WTC11 (cell line): ENCODE measurements at regions not wholly inside any gene's neighbourhood (a gene's known extent, or its start where the extent isn't known, plus 50 kb on each side); places are given as distances from the start of the nearest gene placed in this dataset.

Experiments
- ATAC-seq: fragments of 200-7000 bp; cut with Tn5 transposase; 2 replicates; pipeline ENCODE4 v1.10.0; 2021; ENCODE audit warnings: mild to moderate bottlenecking, moderate library complexity
- CTCF ChIA-PET: fragments of 300-600 bp; sonication (Branson Sonifier 250); formaldehyde crosslinking; loops from one replicate; lab custom pipeline; 2021; ENCODE audit warnings: antibody characterized with exemption; lab: Charles Lee
- POLR2A ChIA-PET: fragments of 350-600 bp; sonication (Branson Sonifier 250); formaldehyde crosslinking; loops from one replicate; lab custom pipeline; 2021; ENCODE audit warnings: antibody characterized with exemption; lab: Charles Lee
- DNase-seq: peaks from one replicate; pipeline ENCODE4 v3.0.0; 2021; ENCODE audit warnings: low spot score
- H3K27ac Mint-ChIP-seq: 2 replicates; pipeline ENCODE4 v1.8.0; 2021; ENCODE audit warnings: mixed read lengths
- H3K27me3 Mint-ChIP-seq: 2 replicates; pipeline ENCODE4 v1.8.0; 2021; ENCODE audit warnings: low read depth, mild to moderate bottlenecking, moderate library complexity, mixed read lengths
- H3K36me3 Mint-ChIP-seq: 2 replicates; pipeline ENCODE4 v1.8.0; 2021; ENCODE audit warnings: mixed read lengths
- H3K4me1 Mint-ChIP-seq: 2 replicates; pipeline ENCODE4 v1.8.0; 2022; ENCODE audit warnings: mixed read lengths
- H3K4me3 Mint-ChIP-seq: 2 replicates; pipeline ENCODE4 v1.8.0; 2021; ENCODE audit warnings: mild to moderate bottlenecking, moderate library complexity, mixed read lengths
- H3K9me3 Mint-ChIP-seq: 2 replicates; pipeline ENCODE4 v1.8.0; 2021; ENCODE audit warnings: mixed read lengths
- ATF6 ChIP-seq: sonication (generic); formaldehyde crosslinking; IDR thresholded peaks from 2 replicates; pipeline ENCODE4 v1.8.1; 2023; ENCODE audit warnings: mild to moderate bottlenecking, missing genetic modification reagents
- CTCF ChIP-seq: fragments of 200-600 bp; IDR thresholded peaks from 2 replicates; pipeline ENCODE4 v1.8.0; 2022; ENCODE audit warnings: antibody characterized with exemption
- ERG ChIP-seq: fragments of 250-450 bp; sonication (Bioruptor Pico); IDR thresholded peaks from 2 replicates; pipeline ENCODE4 v1.8.0; 2021; ENCODE audit warnings: mild to moderate bottlenecking
- ESRRA ChIP-seq: sonication (generic); formaldehyde crosslinking; IDR thresholded peaks from 2 replicates; pipeline ENCODE4 v1.8.1; 2022; ENCODE audit warnings: mild to moderate bottlenecking, missing genetic modification reagents, borderline replicate concordance
- GABPB1 ChIP-seq: sonication (generic); formaldehyde crosslinking; IDR thresholded peaks from 2 replicates; pipeline ENCODE4 v1.8.1; 2023; ENCODE audit warnings: mild to moderate bottlenecking, missing genetic modification reagents
- GRHL2 ChIP-seq: fragments of 250-450 bp; sonication (Bioruptor Pico); IDR thresholded peaks from 2 replicates; pipeline ENCODE4 v1.8.0; 2022; ENCODE audit warnings: mild to moderate bottlenecking, moderate library complexity; ENCODE audit not compliant: insufficient replicate concordance, severe bottlenecking
- IRF1 ChIP-seq: sonication (generic); formaldehyde crosslinking; IDR thresholded peaks from 2 replicates; pipeline ENCODE4 v1.8.0; 2023; ENCODE audit warnings: missing genetic modification reagents
- KAT7 ChIP-seq: sonication (generic); formaldehyde crosslinking; IDR thresholded peaks from 2 replicates; pipeline ENCODE4 v1.8.1; 2023; ENCODE audit warnings: missing genetic modification reagents, mild to moderate bottlenecking, borderline replicate concordance
- NR2C2 ChIP-seq: sonication (generic); formaldehyde crosslinking; IDR thresholded peaks from 2 replicates; pipeline ENCODE4 v1.8.0; 2022; ENCODE audit warnings: mild to moderate bottlenecking, missing genetic modification reagents
- PRDM15 ChIP-seq: sonication (generic); formaldehyde crosslinking; IDR thresholded peaks from 2 replicates; pipeline ENCODE4 v1.8.0; 2022; ENCODE audit warnings: missing genetic modification reagents
- SMAD4 ChIP-seq: sonication (generic); formaldehyde crosslinking; IDR thresholded peaks from 2 replicates; pipeline ENCODE4 v1.8.0; 2022; ENCODE audit warnings: mild to moderate bottlenecking, missing genetic modification reagents
- TEAD1 ChIP-seq: sonication (generic); formaldehyde crosslinking; IDR thresholded peaks from 2 replicates; pipeline ENCODE4 v1.8.0; 2022; ENCODE audit warnings: mild to moderate bottlenecking, missing genetic modification reagents
- USF1 ChIP-seq: sonication (generic); formaldehyde crosslinking; IDR thresholded peaks from 2 replicates; pipeline ENCODE4 v1.8.0; 2022; ENCODE audit warnings: mild to moderate bottlenecking, missing genetic modification reagents
- ZNF121 ChIP-seq: sonication (generic); formaldehyde crosslinking; IDR thresholded peaks from 2 replicates; pipeline ENCODE4 v1.8.0; 2023; ENCODE audit warnings: missing genetic modification reagents
- ZNF219 ChIP-seq: sonication (generic); formaldehyde crosslinking; IDR thresholded peaks from 2 replicates; pipeline ENCODE4 v1.8.0; 2023; ENCODE audit warnings: missing genetic modification reagents, mild to moderate bottlenecking, borderline replicate concordance
- ZNF263 ChIP-seq: sonication (generic); formaldehyde crosslinking; IDR thresholded peaks from 2 replicates; pipeline ENCODE4 v1.8.1; 2022; ENCODE audit warnings: low read depth, mild to moderate bottlenecking, moderate library complexity, missing genetic modification reagents
- ZNF396 ChIP-seq: fragments of 250-450 bp; sonication (Bioruptor Pico); IDR thresholded peaks from 2 replicates; pipeline ENCODE4 v1.8.0; 2021; ENCODE audit warnings: mild to moderate bottlenecking, moderate library complexity, borderline replicate concordance
- ZNF532 ChIP-seq: fragments of 250-450 bp; sonication (Bioruptor Pico); IDR thresholded peaks from 2 replicates; pipeline ENCODE4 v1.9.0; 2021; ENCODE audit warnings: mild to moderate bottlenecking, borderline replicate concordance

GRCh38 chr10:78301481-78301880, 267.8 kb downstream of the RPS24 start:
- no peaks in the 10 kb centered on the region; the same call in 1 of the 2 replicates for H3K27me3 Mint-ChIP-seq
- no peak overlapping the region for H3K27ac Mint-ChIP-seq
- POLR2A ChIA-PET, result interaction anchor here (1.1 kb wide), 1 partner anchor 106 kb away, joined by 3 read pairs; no protein-coding TSS in a partner anchor
- DNase-seq, result no peak
- H3K9me3 Mint-ChIP-seq, result peaks cover 16% of the 10 kb centered on the region
- no peaks in the 10 kb centered on the region for H3K36me3 Mint-ChIP-seq
- H3K4me3 Mint-ChIP-seq, result no peak overlapping the region
- TF ChIP-seq USF1 (CRISPR knock-in tag) (no peak), ZNF219 (CRISPR knock-in tag) (no peak)
- TF ChIP-seq, all 79 proteins: peak for 0
- CTCF ChIA-PET, result interaction anchor here (0.9 to 3.6 kb wide), 9 partner anchors 9 to 935 kb away, joined by 3 to 44 read pairs (median 5); partner anchors contain the start of gene POLR3A
- ATAC-seq, result no peak
- H3K4me1 Mint-ChIP-seq, result peaks cover 31% of the 10 kb centered on the region

GRCh38 chr10:78301891-78302738, 268.5 kb downstream of the RPS24 start:
- POLR2A ChIA-PET, result interaction anchor here (0.6 to 1.1 kb wide), 2 partner anchors 9 to 105 kb away, joined by 3 read pairs; no protein-coding TSS in a partner anchor
- ATAC-seq, result no peak
- no peaks in the 10 kb centered on the region; the same call in 1 of the 2 replicates for H3K27me3 Mint-ChIP-seq
- TF ChIP-seq ZNF263 (CRISPR knock-in tag) (no peak), GABPB1 (CRISPR knock-in tag) (no peak), NR2C2 (CRISPR knock-in tag) (no peak), SMAD4 (CRISPR knock-in tag) (no peak), IRF1 (no peak), GRHL2 (no peak), KAT7 (CRISPR knock-in tag) (no peak), ZNF532 (CRISPR knock-in tag) (no peak), ERG (CRISPR knock-in tag) (no peak), CTCF (no peak), ATF6 (CRISPR knock-in tag) (no peak), PRDM15 (CRISPR knock-in tag) (no peak), TEAD1 (CRISPR knock-in tag) (no peak), ESRRA (CRISPR knock-in tag) (no peak), ZNF396 (no peak), ZNF121 (CRISPR knock-in tag) (no peak)

More at GRCh38 chr10:78301891-78302738, 268.5 kb downstream of the RPS24 start:
- Mint-ChIP-seq H3K4me1 (peaks cover 31% of the 10 kb centered on the region), H3K36me3 (no peaks in the 10 kb centered on the region), H3K4me3 (peak overlapping the region; percentile 82), H3K27ac (peak overlapping the region; percentile 85), H3K9me3 (peaks cover 16% of the 10 kb centered on the region)
- CTCF ChIA-PET, result interaction anchor here (0.8 to 3.6 kb wide), 15 partner anchors 10 to 934 kb away, joined by 3 to 44 read pairs (median 4); partner anchors contain the start of gene POLR3A
- DNase-seq, result no peak
